ENCODE measurements at regions not wholly inside any gene's neighbourhood (a gene's known extent, or its start where the extent isn't known, plus 50 kb on each side); places are given as distances from the start of the nearest gene placed in this dataset.

DNA sequence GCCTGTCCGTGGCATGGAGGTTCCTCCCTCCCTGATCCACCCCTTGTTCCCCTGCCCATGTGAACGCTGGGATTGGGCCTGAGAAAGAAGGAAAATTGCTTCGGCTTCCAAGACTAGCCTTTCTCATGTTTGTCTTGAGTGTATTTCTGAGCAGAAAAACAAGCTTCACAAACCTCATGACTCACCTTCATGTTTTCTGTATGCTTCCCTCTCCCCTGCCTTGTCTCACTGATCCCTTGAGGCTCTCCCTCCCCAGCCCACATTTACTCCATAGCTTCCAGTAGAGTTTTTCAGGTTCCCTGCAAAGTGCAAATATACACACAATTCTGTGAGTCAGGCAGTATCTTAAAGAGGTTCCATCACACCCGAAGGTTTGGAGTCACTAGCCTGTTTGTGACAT, 572.4 kb downstream of the UQCRFS1 start:
- H3K4me3 ChIP-seq (ENCODE audit: low read depth, low read length), result no peak overlapping the region
- CTCF ChIA-PET, result interaction anchor here (1.0 to 1.7 kb wide), 7 partner anchors 10 to 239 kb away, joined by 3 to 9 read pairs (median 4); no protein-coding TSS in a partner anchor
- TF ChIP-seq ZNF623 (tag by site-specific recombination; IDR thresholded peaks at IDR 0.05) (no peak), ZNF140 (tag by site-specific recombination; IDR thresholded peaks at IDR 0.05) (no peak), ZNF426 (tag by site-specific recombination; IDR thresholded peaks at IDR 0.05) (no peak), TCF7L2 (IDR thresholded peaks at IDR 0.05; ENCODE audit: borderline replicate concordance, low read depth, low read length) (no peak), ZNF792 (tag by site-specific recombination; IDR thresholded peaks at IDR 0.05) (no peak), ZNF610 (tag by site-specific recombination; IDR thresholded peaks at IDR 0.05; ENCODE audit: borderline replicate concordance) (no peak), ZFP69B (tag by site-specific recombination; IDR thresholded peaks at IDR 0.05) (no peak), ZNF223 (tag by site-specific recombination; IDR thresholded peaks at IDR 0.05) (no peak), ZBTB17 (tag by site-specific recombination; IDR thresholded peaks at IDR 0.05) (no peak)
- TF ChIP-seq, protein P1, sequence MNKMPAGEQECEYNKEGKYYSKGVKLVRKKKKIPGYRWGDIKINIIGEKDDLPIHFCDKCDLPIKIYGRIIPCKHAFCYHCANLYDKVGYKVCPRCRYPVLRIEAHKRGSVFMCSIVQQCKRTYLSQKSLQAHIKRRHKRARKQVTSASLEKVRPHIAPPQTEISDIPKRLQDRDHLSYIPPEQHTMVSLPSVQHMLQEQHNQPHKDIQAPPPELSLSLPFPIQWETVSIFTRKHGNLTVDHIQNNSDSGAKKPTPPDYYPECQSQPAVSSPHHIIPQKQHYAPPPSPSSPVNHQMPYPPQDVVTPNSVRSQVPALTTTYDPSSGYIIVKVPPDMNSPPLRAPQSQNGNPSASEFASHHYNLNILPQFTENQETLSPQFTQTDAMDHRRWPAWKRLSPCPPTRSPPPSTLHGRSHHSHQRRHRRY (tag by site-specific recombination; IDR thresholded peaks at IDR 0.05), result no peak

DNA sequence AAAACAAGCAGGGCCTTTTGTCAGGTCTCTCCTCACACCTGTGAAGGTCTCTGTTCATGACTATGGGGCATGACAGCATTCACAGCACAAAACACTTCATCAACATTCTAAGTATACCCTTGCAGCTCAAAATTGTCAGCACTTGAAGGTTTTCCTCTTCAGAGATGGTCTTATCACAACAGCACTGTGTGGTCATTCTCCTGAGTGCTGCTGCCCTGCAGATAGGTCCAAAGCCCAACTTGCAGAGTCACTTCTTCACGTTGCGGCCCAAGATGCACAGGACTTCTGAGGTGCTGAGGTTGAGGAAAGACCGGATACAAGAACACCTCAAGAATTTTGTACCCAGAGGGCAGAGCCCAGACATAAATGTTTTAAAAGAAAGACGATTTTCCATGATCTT, 574.5 kb downstream of the UQCRFS1 start:
- H3K4me3 ChIP-seq (ENCODE audit: low read depth, low read length), result no peak overlapping the region
- POLR2A ChIA-PET, result no interaction called here
- no peak overlapping the region for H3K27ac ChIP-seq (ENCODE audit: extremely low read depth, low read depth, low read length)
- CTCF ChIA-PET, result interaction anchor here (0.5 kb wide), 1 partner anchor 242 kb away, joined by 3 read pairs; no protein-coding TSS in a partner anchor
- H3K9me3 ChIP-seq (ENCODE audit: control insufficient read depth, insufficient read depth, low read depth, low read length), result no peaks in the 10 kb centered on the region
- no peaks in the 10 kb centered on the region for H3K4me1 ChIP-seq (ENCODE audit: control insufficient read depth, insufficient read depth, low read length)
- H3K36me3 ChIP-seq (ENCODE audit: control insufficient read depth in 2 of 2, insufficient read depth in 1 of 2, low read length in 2 of 2), result peaks cover 0 to 9% of the 10 kb centered on the region in 2 experiments; a peak in 2 of 3 replicates
- TF ChIP-seq, protein P2, sequence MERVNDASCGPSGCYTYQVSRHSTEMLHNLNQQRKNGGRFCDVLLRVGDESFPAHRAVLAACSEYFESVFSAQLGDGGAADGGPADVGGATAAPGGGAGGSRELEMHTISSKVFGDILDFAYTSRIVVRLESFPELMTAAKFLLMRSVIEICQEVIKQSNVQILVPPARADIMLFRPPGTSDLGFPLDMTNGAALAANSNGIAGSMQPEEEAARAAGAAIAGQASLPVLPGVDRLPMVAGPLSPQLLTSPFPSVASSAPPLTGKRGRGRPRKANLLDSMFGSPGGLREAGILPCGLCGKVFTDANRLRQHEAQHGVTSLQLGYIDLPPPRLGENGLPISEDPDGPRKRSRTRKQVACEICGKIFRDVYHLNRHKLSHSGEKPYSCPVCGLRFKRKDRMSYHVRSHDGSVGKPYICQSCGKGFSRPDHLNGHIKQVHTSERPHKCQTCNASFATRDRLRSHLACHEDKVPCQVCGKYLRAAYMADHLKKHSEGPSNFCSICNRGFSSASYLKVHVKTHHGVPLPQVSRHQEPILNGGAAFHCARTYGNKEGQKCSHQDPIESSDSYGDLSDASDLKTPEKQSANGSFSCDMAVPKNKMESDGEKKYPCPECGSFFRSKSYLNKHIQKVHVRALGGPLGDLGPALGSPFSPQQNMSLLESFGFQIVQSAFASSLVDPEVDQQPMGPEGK (tag by site-specific recombination; IDR thresholded peaks at IDR 0.05), result no peak
- no peak for TF ChIP-seq TCF7L2 (IDR thresholded peaks at IDR 0.05; ENCODE audit: borderline replicate concordance, low read depth, low read length)
- TF ChIP-seq, protein P3, sequence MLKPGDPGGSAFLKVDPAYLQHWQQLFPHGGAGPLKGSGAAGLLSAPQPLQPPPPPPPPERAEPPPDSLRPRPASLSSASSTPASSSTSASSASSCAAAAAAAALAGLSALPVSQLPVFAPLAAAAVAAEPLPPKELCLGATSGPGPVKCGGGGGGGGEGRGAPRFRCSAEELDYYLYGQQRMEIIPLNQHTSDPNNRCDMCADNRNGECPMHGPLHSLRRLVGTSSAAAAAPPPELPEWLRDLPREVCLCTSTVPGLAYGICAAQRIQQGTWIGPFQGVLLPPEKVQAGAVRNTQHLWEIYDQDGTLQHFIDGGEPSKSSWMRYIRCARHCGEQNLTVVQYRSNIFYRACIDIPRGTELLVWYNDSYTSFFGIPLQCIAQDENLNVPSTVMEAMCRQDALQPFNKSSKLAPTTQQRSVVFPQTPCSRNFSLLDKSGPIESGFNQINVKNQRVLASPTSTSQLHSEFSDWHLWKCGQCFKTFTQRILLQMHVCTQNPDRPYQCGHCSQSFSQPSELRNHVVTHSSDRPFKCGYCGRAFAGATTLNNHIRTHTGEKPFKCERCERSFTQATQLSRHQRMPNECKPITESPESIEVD (tag by site-specific recombination; IDR thresholded peaks at IDR 0.05), result no peak
- TF ChIP-seq, protein P4, sequence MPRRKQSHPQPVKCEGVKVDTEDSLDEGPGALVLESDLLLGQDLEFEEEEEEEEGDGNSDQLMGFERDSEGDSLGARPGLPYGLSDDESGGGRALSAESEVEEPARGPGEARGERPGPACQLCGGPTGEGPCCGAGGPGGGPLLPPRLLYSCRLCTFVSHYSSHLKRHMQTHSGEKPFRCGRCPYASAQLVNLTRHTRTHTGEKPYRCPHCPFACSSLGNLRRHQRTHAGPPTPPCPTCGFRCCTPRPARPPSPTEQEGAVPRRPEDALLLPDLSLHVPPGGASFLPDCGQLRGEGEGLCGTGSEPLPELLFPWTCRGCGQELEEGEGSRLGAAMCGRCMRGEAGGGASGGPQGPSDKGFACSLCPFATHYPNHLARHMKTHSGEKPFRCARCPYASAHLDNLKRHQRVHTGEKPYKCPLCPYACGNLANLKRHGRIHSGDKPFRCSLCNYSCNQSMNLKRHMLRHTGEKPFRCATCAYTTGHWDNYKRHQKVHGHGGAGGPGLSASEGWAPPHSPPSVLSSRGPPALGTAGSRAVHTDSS (tag by site-specific recombination; IDR thresholded peaks at IDR 0.05), result no peak
- no peak for TF ChIP-seq PRDM1 (tag by site-specific recombination; IDR thresholded peaks at IDR 0.05)
- TF ChIP-seq ZFP37 (tag by site-specific recombination; IDR thresholded peaks at IDR 0.05), result no peak
- no peak for TF ChIP-seq ZNF16 (tag by site-specific recombination; IDR thresholded peaks at IDR 0.05; ENCODE audit: low read depth)
- TF ChIP-seq, protein P5, sequence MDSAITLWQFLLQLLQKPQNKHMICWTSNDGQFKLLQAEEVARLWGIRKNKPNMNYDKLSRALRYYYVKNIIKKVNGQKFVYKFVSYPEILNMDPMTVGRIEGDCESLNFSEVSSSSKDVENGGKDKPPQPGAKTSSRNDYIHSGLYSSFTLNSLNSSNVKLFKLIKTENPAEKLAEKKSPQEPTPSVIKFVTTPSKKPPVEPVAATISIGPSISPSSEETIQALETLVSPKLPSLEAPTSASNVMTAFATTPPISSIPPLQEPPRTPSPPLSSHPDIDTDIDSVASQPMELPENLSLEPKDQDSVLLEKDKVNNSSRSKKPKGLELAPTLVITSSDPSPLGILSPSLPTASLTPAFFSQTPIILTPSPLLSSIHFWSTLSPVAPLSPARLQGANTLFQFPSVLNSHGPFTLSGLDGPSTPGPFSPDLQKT (IDR thresholded peaks at IDR 0.05; ENCODE audit: borderline replicate concordance, low read depth, low read length), result no peak
- TF ChIP-seq, protein P6, sequence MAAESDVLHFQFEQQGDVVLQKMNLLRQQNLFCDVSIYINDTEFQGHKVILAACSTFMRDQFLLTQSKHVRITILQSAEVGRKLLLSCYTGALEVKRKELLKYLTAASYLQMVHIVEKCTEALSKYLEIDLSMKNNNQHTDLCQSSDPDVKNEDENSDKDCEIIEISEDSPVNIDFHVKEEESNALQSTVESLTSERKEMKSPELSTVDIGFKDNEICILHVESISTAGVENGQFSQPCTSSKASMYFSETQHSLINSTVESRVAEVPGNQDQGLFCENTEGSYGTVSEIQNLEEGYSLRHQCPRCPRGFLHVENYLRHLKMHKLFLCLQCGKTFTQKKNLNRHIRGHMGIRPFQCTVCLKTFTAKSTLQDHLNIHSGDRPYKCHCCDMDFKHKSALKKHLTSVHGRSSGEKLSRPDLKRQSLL (tag by site-specific recombination; IDR thresholded peaks at IDR 0.05), result no peak
- TF ChIP-seq, protein P7, sequence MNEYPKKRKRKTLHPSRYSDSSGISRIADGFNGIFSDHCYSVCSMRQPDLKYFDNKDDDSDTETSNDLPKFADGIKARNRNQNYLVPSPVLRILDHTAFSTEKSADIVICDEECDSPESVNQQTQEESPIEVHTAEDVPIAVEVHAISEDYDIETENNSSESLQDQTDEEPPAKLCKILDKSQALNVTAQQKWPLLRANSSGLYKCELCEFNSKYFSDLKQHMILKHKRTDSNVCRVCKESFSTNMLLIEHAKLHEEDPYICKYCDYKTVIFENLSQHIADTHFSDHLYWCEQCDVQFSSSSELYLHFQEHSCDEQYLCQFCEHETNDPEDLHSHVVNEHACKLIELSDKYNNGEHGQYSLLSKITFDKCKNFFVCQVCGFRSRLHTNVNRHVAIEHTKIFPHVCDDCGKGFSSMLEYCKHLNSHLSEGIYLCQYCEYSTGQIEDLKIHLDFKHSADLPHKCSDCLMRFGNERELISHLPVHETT (tag by site-specific recombination; IDR thresholded peaks at IDR 0.05), result no peak
- TF ChIP-seq ZNF335 (tag by site-specific recombination; conservative IDR thresholded peaks at IDR 0.05), result no peak
- TF ChIP-seq, protein P8, sequence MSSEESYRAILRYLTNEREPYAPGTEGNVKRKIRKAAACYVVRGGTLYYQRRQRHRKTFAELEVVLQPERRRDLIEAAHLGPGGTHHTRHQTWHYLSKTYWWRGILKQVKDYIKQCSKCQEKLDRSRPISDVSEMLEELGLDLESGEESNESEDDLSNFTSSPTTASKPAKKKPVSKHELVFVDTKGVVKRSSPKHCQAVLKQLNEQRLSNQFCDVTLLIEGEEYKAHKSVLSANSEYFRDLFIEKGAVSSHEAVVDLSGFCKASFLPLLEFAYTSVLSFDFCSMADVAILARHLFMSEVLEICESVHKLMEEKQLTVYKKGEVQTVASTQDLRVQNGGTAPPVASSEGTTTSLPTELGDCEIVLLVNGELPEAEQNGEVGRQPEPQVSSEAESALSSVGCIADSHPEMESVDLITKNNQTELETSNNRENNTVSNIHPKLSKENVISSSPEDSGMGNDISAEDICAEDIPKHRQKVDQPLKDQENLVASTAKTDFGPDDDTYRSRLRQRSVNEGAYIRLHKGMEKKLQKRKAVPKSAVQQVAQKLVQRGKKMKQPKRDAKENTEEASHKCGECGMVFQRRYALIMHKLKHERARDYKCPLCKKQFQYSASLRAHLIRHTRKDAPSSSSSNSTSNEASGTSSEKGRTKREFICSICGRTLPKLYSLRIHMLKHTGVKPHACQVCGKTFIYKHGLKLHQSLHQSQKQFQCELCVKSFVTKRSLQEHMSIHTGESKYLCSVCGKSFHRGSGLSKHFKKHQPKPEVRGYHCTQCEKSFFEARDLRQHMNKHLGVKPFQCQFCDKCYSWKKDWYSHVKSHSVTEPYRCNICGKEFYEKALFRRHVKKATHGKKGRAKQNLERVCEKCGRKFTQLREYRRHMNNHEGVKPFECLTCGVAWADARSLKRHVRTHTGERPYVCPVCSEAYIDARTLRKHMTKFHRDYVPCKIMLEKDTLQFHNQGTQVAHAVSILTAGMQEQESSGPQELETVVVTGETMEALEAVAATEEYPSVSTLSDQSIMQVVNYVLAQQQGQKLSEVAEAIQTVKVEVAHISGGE (tag by site-specific recombination; conservative IDR thresholded peaks at IDR 0.05; ENCODE audit: low read depth), result no peak

More for the DNA sequence above, 572.4 kb downstream of the UQCRFS1 start:
- POLR2A ChIA-PET, result interaction anchor here (0.6 kb wide), 1 partner anchor 168 kb away, joined by 3 read pairs; no protein-coding TSS in a partner anchor
- Histone ChIP-seq H3K36me3 (ENCODE audit: control insufficient read depth in 2 of 2, insufficient read depth in 1 of 2, low read length in 2 of 2) (peaks cover 0 to 22% of the 10 kb centered on the region in 2 experiments; a peak in 2 of 3 replicates), H3K27ac (ENCODE audit: extremely low read depth, low read depth, low read length) (no peak overlapping the region), H3K4me1 (ENCODE audit: control insufficient read depth, insufficient read depth, low read length) (no peaks in the 10 kb centered on the region), H3K9me3 (ENCODE audit: control insufficient read depth, insufficient read depth, low read depth, low read length) (no peaks in the 10 kb centered on the region)
